Transverse colon (tissue), 4 donors: ENCODE measurements at regions not wholly inside any gene's neighbourhood (a gene's known extent, or its start where the extent isn't known, plus 50 kb on each side); places are given as distances from the start of the nearest gene placed in this dataset.

Source experiments
- DNase-seq: peaks from one replicate; pipeline ENCODE4 v3.0.0-alpha.2; 2019
- H3K27ac ChIP-seq, 4 donors: fragments of 200-600 bp; sonication (generic); 2 replicates each; pipeline ENCODE4 v1.5.1; 2016 to 2018; ENCODE audit warnings: inconsistent platforms in 4 of 4
- H3K27me3 ChIP-seq: fragments of 200-600 bp; sonication (generic); 2 replicates; pipeline ENCODE4 v1.5.1; 2017; ENCODE audit warnings: inconsistent platforms
- H3K36me3 ChIP-seq, 4 donors: fragments of 200-600 bp; sonication (generic); 2 replicates each; pipeline ENCODE4 v1.5.1; 2017 to 2019; ENCODE audit warnings: inconsistent platforms in 4 of 4
- H3K4me1 ChIP-seq, 4 donors: fragments of 200-600 bp; sonication (generic); 2 replicates each; pipeline ENCODE4 v1.5.1; 2017 to 2020; ENCODE audit warnings: inconsistent platforms in 4 of 4
- H3K4me3 ChIP-seq, 4 donors: fragments of 200-600 bp; sonication (generic); 1 replicate in 1 of 4; 2 replicates in 3 of 4; pipeline versions ENCODE4 v1.5.1 to v1.6.1; 2017 to 2019; ENCODE audit warnings: inconsistent platforms in 4 of 4
- H3K9me3 ChIP-seq, 2 donors: fragments of 200-600 bp; sonication (generic); 2 replicates each; pipeline ENCODE4 v1.5.1; 2017 to 2019; ENCODE audit warnings: inconsistent platforms in 2 of 2
- EP300 ChIP-seq: sonication (generic); formaldehyde crosslinking; IDR thresholded peaks from one replicate; pipeline ENCODE4 v1.6.1; 2017; ENCODE audit warnings: antibody characterized with exemption, low read depth
- POLR2A ChIP-seq: fragments of 450-650 bp; IDR thresholded peaks from one replicate; pipeline ENCODE4 v1.6.1; 2016; ENCODE audit warnings: antibody characterized with exemption, mild to moderate bottlenecking, moderate library complexity
- POLR2AphosphoS5 ChIP-seq, 3 donors: sonication (generic); formaldehyde crosslinking; IDR thresholded peaks; one replicate each; pipeline ENCODE4 v1.6.1; 2016; ENCODE audit warnings: antibody characterized with exemption in 3 of 3
- WGBS, 2 donors: methylation state at CpG; one replicate each; pipeline ENCODE4 v1.1.5; 2018; ENCODE audit warnings: low coverage in 1 of 2; 5-methylcytosine and 5-hydroxymethylcytosine counted together
- in situ Hi-C, 4 donors: fragments of 200-750 bp; cut with MboI; loops; one replicate each; pipeline versions ENCODE4 v1.15.0 to v1.15.1; 2017; ENCODE audit warnings: low sequenced_read_pairs in 3 of 4, low pct_ligation_motif_present in 1 of 4, low pct_unique_long_range_greater_than_20kb in 1 of 4
- intact Hi-C: fragments of 100-400 bp; cut with DNase I; formaldehyde crosslinking; loops from one replicate; pipeline ENCODE4 v1.15.1; 2023; ENCODE audit warnings: low total_unique reads
- TF ChIP-seq, protein P1 (sequence below), 5 experiments: fragments of 200-600 bp in 3 of 5; fragments of 450-650 bp in 2 of 5; sonication (generic) in 3 of 5; IDR thresholded peaks; 1 replicate in 2 of 5; 2 replicates in 3 of 5; pipeline ENCODE4 v1.5.1; 2016 to 2017; ENCODE audit warnings: antibody characterized with exemption in 5 of 5, inconsistent platforms in 3 of 5, mild to moderate bottlenecking in 2 of 5, moderate library complexity in 1 of 5

DNA sequence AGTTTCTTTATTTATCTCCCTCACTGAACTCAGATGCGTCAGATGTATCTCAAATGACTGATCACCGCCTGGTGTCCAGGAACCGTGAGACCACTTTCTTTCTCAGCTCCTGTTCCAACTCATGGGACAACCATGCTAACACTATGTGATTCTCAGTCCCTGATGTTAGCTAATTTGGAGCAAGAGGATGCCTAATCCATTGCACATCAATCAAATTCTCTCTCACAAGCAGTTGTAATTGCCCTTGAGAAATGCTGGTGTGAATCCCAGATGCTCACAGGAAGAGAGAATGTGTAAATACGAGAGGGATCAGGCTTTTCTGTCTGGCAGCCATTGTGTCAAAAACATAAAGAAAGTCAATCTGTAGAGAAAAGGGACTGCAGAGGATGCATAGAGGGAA, 134.9 kb downstream of the WSCD1 start:
- Histone ChIP-seq H3K4me1 (no peaks in the 10 kb centered on the region), H3K27ac (no peak overlapping the region), H3K36me3 (no peaks in the 10 kb centered on the region), H3K9me3 (no peaks in the 10 kb centered on the region), H3K27me3 (peaks cover 8% of the 10 kb centered on the region), H3K4me3 (no peak overlapping the region)
- TF ChIP-seq POLR2AphosphoS5 (IDR thresholded peaks at IDR 0.05), result no peak
- TF ChIP-seq EP300, result no peak
- TF ChIP-seq, protein P1, sequence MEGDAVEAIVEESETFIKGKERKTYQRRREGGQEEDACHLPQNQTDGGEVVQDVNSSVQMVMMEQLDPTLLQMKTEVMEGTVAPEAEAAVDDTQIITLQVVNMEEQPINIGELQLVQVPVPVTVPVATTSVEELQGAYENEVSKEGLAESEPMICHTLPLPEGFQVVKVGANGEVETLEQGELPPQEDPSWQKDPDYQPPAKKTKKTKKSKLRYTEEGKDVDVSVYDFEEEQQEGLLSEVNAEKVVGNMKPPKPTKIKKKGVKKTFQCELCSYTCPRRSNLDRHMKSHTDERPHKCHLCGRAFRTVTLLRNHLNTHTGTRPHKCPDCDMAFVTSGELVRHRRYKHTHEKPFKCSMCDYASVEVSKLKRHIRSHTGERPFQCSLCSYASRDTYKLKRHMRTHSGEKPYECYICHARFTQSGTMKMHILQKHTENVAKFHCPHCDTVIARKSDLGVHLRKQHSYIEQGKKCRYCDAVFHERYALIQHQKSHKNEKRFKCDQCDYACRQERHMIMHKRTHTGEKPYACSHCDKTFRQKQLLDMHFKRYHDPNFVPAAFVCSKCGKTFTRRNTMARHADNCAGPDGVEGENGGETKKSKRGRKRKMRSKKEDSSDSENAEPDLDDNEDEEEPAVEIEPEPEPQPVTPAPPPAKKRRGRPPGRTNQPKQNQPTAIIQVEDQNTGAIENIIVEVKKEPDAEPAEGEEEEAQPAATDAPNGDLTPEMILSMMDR (IDR thresholded peaks at IDR 0.05), result no peak
- TF ChIP-seq POLR2A, result no peak
- in situ Hi-C loops, result no loop called here
- DNase-seq, result no peak
- intact Hi-C loops, result no loop called here
- 63 to 64% methylated on average over 3 to 4 of the region's 4 CpGs for WGBS, 2 donors

DNA sequence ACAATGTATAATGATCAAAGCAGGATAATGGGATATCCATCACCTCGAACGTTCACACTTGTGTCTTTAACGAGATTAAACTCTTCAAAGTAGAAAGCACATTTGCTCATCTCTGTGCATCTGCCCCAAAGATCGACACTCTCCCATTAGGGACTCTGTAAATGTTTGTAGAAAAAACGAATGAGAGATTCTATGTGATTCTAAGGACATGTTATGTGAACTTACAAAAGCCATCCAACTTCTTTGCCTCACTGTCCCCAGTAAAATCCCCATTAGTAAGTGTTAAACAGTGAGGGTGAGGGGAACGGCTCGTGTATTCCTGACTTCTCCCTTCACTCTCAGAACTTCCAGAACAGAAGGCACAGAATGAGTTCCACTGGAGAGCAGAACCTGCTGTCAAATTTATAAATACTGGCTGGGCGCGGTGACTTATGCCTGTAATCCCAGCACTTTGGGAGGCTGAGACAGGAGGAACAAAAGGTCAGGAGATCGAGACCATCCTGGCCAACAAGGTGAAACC, 134.1 kb downstream of the WSCD1 start:
- Histone ChIP-seq H3K4me3 (no peak overlapping the region), H3K36me3 (no peaks in the 10 kb centered on the region), H3K4me1 (no peaks in the 10 kb centered on the region), H3K27me3 (peaks cover 8% of the 10 kb centered on the region), H3K9me3 (no peaks in the 10 kb centered on the region), H3K27ac (no peak overlapping the region)
- intact Hi-C loops (no loop called here), in situ Hi-C loops (no loop called here)
- WGBS, 2 donors, result 58 to 73% methylated on average over 10 of the region's 10 CpGs
- no peak for TF ChIP-seq POLR2A
- no peak for TF ChIP-seq EP300
- TF ChIP-seq, protein P1 (IDR thresholded peaks at IDR 0.05), result no peak
- TF ChIP-seq POLR2AphosphoS5 (IDR thresholded peaks at IDR 0.05), result no peak
- no peak for DNase-seq

DNA sequence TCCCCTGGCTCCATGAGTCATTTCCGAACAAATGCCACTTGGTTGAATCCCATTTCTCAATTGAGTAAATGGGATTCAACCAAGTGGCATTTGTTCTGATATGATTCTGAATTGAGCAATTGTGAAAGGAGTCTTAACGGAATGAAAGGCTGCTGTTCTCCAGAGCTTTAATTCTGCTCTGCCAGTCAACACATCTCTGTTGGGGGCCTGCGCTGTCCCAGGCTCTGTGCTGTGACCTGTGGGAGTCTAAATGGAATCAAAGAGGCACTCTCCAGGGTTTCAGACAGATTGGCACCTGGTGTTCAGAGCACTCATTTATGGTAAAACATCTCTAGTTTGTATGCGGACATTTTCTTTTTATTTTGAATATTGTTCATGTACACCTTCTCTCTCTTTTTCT, 126.2 kb downstream of the WSCD1 start:
- Histone ChIP-seq H3K36me3 (no peaks in the 10 kb centered on the region), H3K27me3 (no peaks in the 10 kb centered on the region)
- intact Hi-C loops, result no loop called here

DNA sequence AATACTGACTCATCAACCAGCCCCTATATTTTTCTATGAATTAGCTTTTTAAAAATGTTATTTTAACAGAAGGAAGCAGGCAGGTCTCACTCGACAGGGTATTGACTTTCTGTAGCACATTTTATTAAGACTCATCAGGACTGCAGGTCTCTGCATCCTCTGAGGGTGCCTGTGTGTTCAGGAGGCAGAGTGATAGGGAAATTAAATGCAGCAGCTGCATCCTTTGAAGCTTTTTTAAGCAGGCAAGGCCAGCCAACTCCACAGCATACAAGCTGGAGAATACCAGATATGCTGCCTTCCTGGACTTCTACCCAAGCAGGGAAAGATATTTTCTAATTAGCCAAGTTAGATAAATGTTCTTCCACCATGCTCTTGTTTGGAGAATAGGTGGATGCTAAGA, 124.9 kb downstream of the WSCD1 start:
- no peak overlapping the region for H3K4me3 ChIP-seq
- in situ Hi-C loops (no loop called here), intact Hi-C loops (no loop called here)
- no peak for DNase-seq
- H3K9me3 ChIP-seq, result no peaks in the 10 kb centered on the region
- no peaks in the 10 kb centered on the region for H3K36me3 ChIP-seq
- no peaks in the 10 kb centered on the region for H3K4me1 ChIP-seq
- no peaks in the 10 kb centered on the region for H3K27me3 ChIP-seq
- no peak overlapping the region for H3K27ac ChIP-seq
- WGBS, 2 donors, result 29% methylated on average over 1 of the region's 1 CpG; no CpG with 5 or more reads in 1 of the 2 donors
- TF ChIP-seq, protein P1 (IDR thresholded peaks at IDR 0.05), result no peak
- TF ChIP-seq POLR2AphosphoS5 (IDR thresholded peaks at IDR 0.05), result no peak
- TF ChIP-seq POLR2A, result no peak
- no peak for TF ChIP-seq EP300

More for the DNA sequence above, 126.2 kb downstream of the WSCD1 start:
- H3K27ac ChIP-seq, result no peak overlapping the region
- in situ Hi-C loops, result no loop called here
- WGBS, 2 donors, result 88 to 91% methylated on average over 2 to 4 of the region's 4 CpGs
- H3K4me3 ChIP-seq, result no peak overlapping the region
- DNase-seq, result no peak
- TF ChIP-seq, protein P1 (IDR thresholded peaks at IDR 0.05), result no peak
- TF ChIP-seq EP300 (no peak), POLR2A (no peak), POLR2AphosphoS5 (IDR thresholded peaks at IDR 0.05) (no peak)
- no peaks in the 10 kb centered on the region for H3K9me3 ChIP-seq
- H3K4me1 ChIP-seq, result no peaks in the 10 kb centered on the region
